Endothelial cell of umbilical vein (primary cell): ENCODE measurements at regions not wholly inside any gene's neighbourhood (a gene's known extent, or its start where the extent isn't known, plus 50 kb on each side); places are given as distances from the start of the nearest gene placed in this dataset.

Experiments
- BruUV-seq: library from RNA; stranded (reverse); fragments of 400-500 nt; replicated peaks from 2 replicates; lab custom pipeline; 2021; lab: Mats Ljungman, UMichigan
- CTCF ChIA-PET: fragments of 300-600, 350-600 bp; sonication (Branson Sonifier 250); formaldehyde crosslinking; loops from one replicate; lab custom pipeline; 2021; ENCODE audit warnings: antibody characterized with exemption, inconsistent platforms; lab: Charles Lee
- POLR2A ChIA-PET: fragments of 300-600, 350-600 bp; sonication (Branson Sonifier 250); formaldehyde crosslinking; loops from one replicate; lab custom pipeline; 2021; ENCODE audit warnings: antibody characterized with exemption, inconsistent platforms; lab: Charles Lee
- DNase-seq: peaks from one replicate; pipeline ENCODE4 v3.0.0-alpha.2; 2011; ENCODE audit warnings: low read depth, low spot score
- FAIRE-seq: peaks from 2 replicates; lab custom pipeline; 2011; peaks lifted over from hg19 to GRCh38; lab: Jason Lieb, UNC
- H2AFZ ChIP-seq: 2 replicates; pipeline ENCODE4 v1.6.0; 2012; ENCODE audit warnings: low read depth, low read length, control low read depth, inconsistent platforms
- H3K27ac ChIP-seq: 2 replicates; pipeline ENCODE4 v1.5.1; 2011; ENCODE audit warnings: low read depth, mild to moderate bottlenecking, control low read depth, low read length, moderate library complexity; ENCODE audit not compliant: insufficient read depth
- H3K27me3 ChIP-seq, 2 experiments: 2 replicates each; pipeline versions ENCODE4 v1.6.0 to v1.6.1; 2011; ENCODE audit warnings: low read length in 2 of 2, mixed read lengths in 1 of 2; ENCODE audit not compliant: control insufficient read depth in 2 of 2, insufficient read depth in 2 of 2
- H3K36me3 ChIP-seq, 2 experiments: 2 replicates in 1 of 2; 3 replicates in 1 of 2; pipeline ENCODE4 v1.5.1; 2011; ENCODE audit warnings: low read length in 2 of 2, mild to moderate bottlenecking in 1 of 2, moderate library complexity in 1 of 2; ENCODE audit not compliant: control insufficient read depth in 2 of 2, insufficient read depth in 2 of 2; ENCODE audit errors: extremely low read depth in 1 of 2
- H3K4me1 ChIP-seq: 3 replicates; pipeline ENCODE4 v1.5.1; 2011; ENCODE audit warnings: mild to moderate bottlenecking, low read length; ENCODE audit not compliant: control insufficient read depth, insufficient read depth; ENCODE audit errors: extremely low read depth
- H3K4me2 ChIP-seq: 2 replicates; pipeline ENCODE4 v1.6.1; 2011; ENCODE audit warnings: low read length, control low read depth, mixed read lengths; ENCODE audit not compliant: insufficient read depth
- H3K4me3 ChIP-seq, 3 experiments: fragments of 200-600 bp in 1 of 3; sonication (generic), shearing (Covaris generic) in 1 of 3; replicated peaks in 1 of 3; 2 replicates each; pipeline ENCODE4 v1.5.1; 2011 to 2016; ENCODE audit warnings: control low read depth in 3 of 3, low read length in 3 of 3, mild to moderate bottlenecking in 2 of 3, inconsistent platforms in 1 of 3, low read depth in 1 of 3, moderate library complexity in 1 of 3; ENCODE audit not compliant: insufficient read depth in 1 of 3
- H3K79me2 ChIP-seq: 2 replicates; pipeline ENCODE4 v1.6.0; 2012; ENCODE audit warnings: low read length, inconsistent platforms; ENCODE audit not compliant: control insufficient read depth, insufficient read depth
- H3K9ac ChIP-seq: replicated peaks from 2 replicates; pipeline ENCODE3; 2011; ENCODE audit warnings: low read length, control low read depth; ENCODE audit not compliant: insufficient read depth; ENCODE audit errors: extremely low read depth
- H3K9me1 ChIP-seq: replicated peaks from 3 replicates; pipeline ENCODE4 v1.6.0; 2011; ENCODE audit warnings: mild to moderate bottlenecking, low read length; ENCODE audit not compliant: control insufficient read depth, insufficient read depth; ENCODE audit errors: extremely low read depth
- H3K9me3 ChIP-seq: replicated peaks from 2 replicates; pipeline ENCODE4 v1.5.1; 2012; ENCODE audit warnings: low read length, inconsistent platforms; ENCODE audit not compliant: control insufficient read depth, insufficient read depth
- H4K20me1 ChIP-seq: replicated peaks from 2 replicates; pipeline ENCODE3; 2011; ENCODE audit warnings: mild to moderate bottlenecking, low read length; ENCODE audit not compliant: control insufficient read depth, insufficient read depth; ENCODE audit errors: extremely low read depth
- CTCF ChIP-seq, 2 donors: IDR thresholded peaks; 1 replicate in 1 of 2; 2 replicates in 1 of 2; pipeline ENCODE4 v1.5.1; 2011; ENCODE audit warnings: low read length in 2 of 2, mild to moderate bottlenecking in 2 of 2, moderate library complexity in 2 of 2, control low read depth in 1 of 2, inconsistent platforms in 1 of 2, low read depth in 1 of 2; ENCODE audit not compliant: insufficient read depth in 1 of 2; ENCODE audit errors: extremely low read depth in 1 of 2
- EZH2 ChIP-seq: IDR thresholded peaks from 2 replicates; pipeline ENCODE4 v1.6.1; 2012; ENCODE audit warnings: borderline replicate concordance, low read depth, mild to moderate bottlenecking, moderate library complexity, low read length, inconsistent platforms; ENCODE audit not compliant: severe bottlenecking
- FOS ChIP-seq: IDR thresholded peaks from 2 replicates; pipeline ENCODE4 v1.6.1; 2011; ENCODE audit warnings: mild to moderate bottlenecking, low read length, moderate library complexity, borderline replicate concordance; ENCODE audit not compliant: insufficient read depth
- GATA2 ChIP-seq: IDR thresholded peaks from 2 replicates; pipeline ENCODE4 v1.7.0; 2011; ENCODE audit warnings: low read depth, mild to moderate bottlenecking, moderate library complexity, mixed read lengths, low read length; ENCODE audit not compliant: insufficient read length, insufficient read depth
- JUN ChIP-seq: IDR thresholded peaks from 2 replicates; pipeline ENCODE4 v1.6.1; 2011; ENCODE audit warnings: borderline replicate concordance, low read depth; ENCODE audit not compliant: insufficient read length, insufficient read depth
- MAX ChIP-seq: IDR thresholded peaks from 2 replicates; pipeline ENCODE4 v1.6.1; 2011; ENCODE audit not compliant: insufficient read depth, insufficient read length
- MYC ChIP-seq: IDR thresholded peaks from one replicate; pipeline ENCODE4 v1.6.1; 2011; ENCODE audit warnings: mild to moderate bottlenecking, low read depth, low read length
- POLR2A ChIP-seq: IDR thresholded peaks from 2 replicates; pipeline ENCODE4 v1.6.1; 2012; ENCODE audit warnings: low read depth, mild to moderate bottlenecking, control low read depth, low read length
- POLR2AphosphoS5 ChIP-seq: IDR thresholded peaks from 2 replicates; pipeline ENCODE4 v1.6.1; 2012; ENCODE audit warnings: low read depth, mild to moderate bottlenecking, control low read depth, low read length, moderate library complexity; ENCODE audit not compliant: insufficient read depth
- dilution Hi-C: fragments of 300-500 bp; cut with MboI; formaldehyde crosslinking; loops from one replicate; pipeline ENCODE4 v1.15.0; 2019; ENCODE audit warnings: low sequenced_read_pairs; ENCODE audit not compliant: extremely low pct_ligation_motif_present
- intact Hi-C: fragments of 100-400 bp; cut with micrococcal nuclease; formaldehyde crosslinking; loops from one replicate; pipeline ENCODE4 v1.10.0; 2022

GRCh38 chr17:69995476-69995875 lies 79.5 kb upstream of the KCNJ16 start:
- Histone ChIP-seq H3K4me1 (peaks cover 14% of the 10 kb centered on the region), H3K36me3 (no peaks in the 10 kb centered on the region), H3K4me2 (no peak overlapping the region), H3K9ac (no peak overlapping the region), H2AFZ (no peak overlapping the region), H3K4me3 (no peak overlapping the region), H3K27me3 (no peaks in the 10 kb centered on the region), H3K79me2 (no peaks in the 10 kb centered on the region), H4K20me1 (no peaks in the 10 kb centered on the region), H3K27ac (no peak overlapping the region), H3K9me1 (no peaks in the 10 kb centered on the region), H3K9me3 (no peaks in the 10 kb centered on the region)
- FAIRE-seq (no peak), DNase-seq (no peak)
- BruUV-seq = no TSS peak
- intact Hi-C loops (no loop called here), dilution Hi-C loops (no loop called here)
- POLR2A ChIA-PET = no interaction called here
- TF ChIP-seq EZH2 = no peak
- no peak for TF ChIP-seq MYC
- TF ChIP-seq FOS = no peak
- TF ChIP-seq MAX = no peak
- no peak for TF ChIP-seq POLR2A
- no peak for TF ChIP-seq POLR2AphosphoS5
- TF ChIP-seq CTCF (IDR thresholded peaks at IDR 0.05; ENCODE audit: extremely low read depth in 1 of 2, insufficient read depth in 1 of 2, low read depth in 1 of 2, low read length in 2 of 2) = no peak
- no peak for TF ChIP-seq GATA2
- no peak for TF ChIP-seq JUN
- CTCF ChIA-PET = no interaction called here
